GM19395 (cell line): ENCODE measurements at regions not wholly inside any gene's neighbourhood (a gene's known extent, or its start where the extent isn't known, plus 50 kb on each side); places are given as distances from the start of the nearest gene placed in this dataset.

Experiments used
- ATAC-seq: cut with Tn5 transposase; IDR thresholded peaks from one replicate; pipeline ENCODE4 v1.9.1; 2021; ENCODE audit warnings: mild to moderate bottlenecking, moderate library complexity; ENCODE audit not compliant: unreplicated experiment

- no peak for ATAC-seq
Measured at GRCh38 chr1:55860326-55860725, 645.2 kb upstream of the USP24 start.

- ATAC-seq = no peak
Measured at GRCh38 chr1:55854911-55855310, 639.7 kb upstream of the USP24 start.

- ATAC-seq = no peak
Measured at GRCh38 chr1:55848906-55849305, 633.7 kb upstream of the USP24 start.

- ATAC-seq = no peak
Measured at GRCh38 chr1:55846051-55846450, 630.9 kb upstream of the USP24 start.

- no peak for ATAC-seq
Measured at GRCh38 chr1:55844322-55844721, 629.2 kb upstream of the USP24 start.

GRCh38 chr1:55839626-55840025 lies 624.5 kb upstream of the USP24 start:
- no peak for ATAC-seq

GRCh38 chr1:55839221-55839620 lies 624.1 kb upstream of the USP24 start:
- no peak for ATAC-seq

- ATAC-seq = no peak
Measured at GRCh38 chr1:55836086-55836485, 620.9 kb upstream of the USP24 start.

GRCh38 chr1:55833529-55834091 lies 618.4 kb upstream of the USP24 start:
- ATAC-seq = no peak

GRCh38 chr1:55831759-55832158 lies 616.6 kb upstream of the USP24 start:
- ATAC-seq = no peak

GRCh38 chr1:55828044-55828443 lies 612.9 kb upstream of the USP24 start:
- no peak for ATAC-seq

GRCh38 chr1:55827350-55827749 lies 612.2 kb upstream of the USP24 start:
- no peak for ATAC-seq

- ATAC-seq = no peak
Measured at GRCh38 chr1:55826381-55827080, 611.4 kb upstream of the USP24 start.

- no peak for ATAC-seq
Measured at GRCh38 chr1:55825461-55825860, 610.3 kb upstream of the USP24 start.

- no peak for ATAC-seq
Measured at GRCh38 chr1:55824251-55824640, 609.1 kb upstream of the USP24 start.

GRCh38 chr1:55823541-55824250 lies 608.5 kb upstream of the USP24 start:
- ATAC-seq = no peak

GRCh38 chr1:55822891-55823290 lies 607.7 kb upstream of the USP24 start:
- no peak for ATAC-seq

- ATAC-seq = no peak
Measured at GRCh38 chr1:55821234-55821633, 606.1 kb upstream of the USP24 start.

- ATAC-seq = no peak
Measured at GRCh38 chr1:55820501-55820900, 605.3 kb upstream of the USP24 start.

GRCh38 chr1:55819011-55819410 lies 603.8 kb upstream of the USP24 start:
- no peak for ATAC-seq

- ATAC-seq = no peak
Measured at GRCh38 chr1:55816456-55817426, 601.6 kb upstream of the USP24 start.
